ENCODE measurements at regions not wholly inside any gene's neighbourhood (a gene's known extent, or its start where the extent isn't known, plus 50 kb on each side); places are given as distances from the start of the nearest gene placed in this dataset.
A peak's percentile ranks its signal among the peaks of the same experiment; 100 is the strongest.

DNA sequence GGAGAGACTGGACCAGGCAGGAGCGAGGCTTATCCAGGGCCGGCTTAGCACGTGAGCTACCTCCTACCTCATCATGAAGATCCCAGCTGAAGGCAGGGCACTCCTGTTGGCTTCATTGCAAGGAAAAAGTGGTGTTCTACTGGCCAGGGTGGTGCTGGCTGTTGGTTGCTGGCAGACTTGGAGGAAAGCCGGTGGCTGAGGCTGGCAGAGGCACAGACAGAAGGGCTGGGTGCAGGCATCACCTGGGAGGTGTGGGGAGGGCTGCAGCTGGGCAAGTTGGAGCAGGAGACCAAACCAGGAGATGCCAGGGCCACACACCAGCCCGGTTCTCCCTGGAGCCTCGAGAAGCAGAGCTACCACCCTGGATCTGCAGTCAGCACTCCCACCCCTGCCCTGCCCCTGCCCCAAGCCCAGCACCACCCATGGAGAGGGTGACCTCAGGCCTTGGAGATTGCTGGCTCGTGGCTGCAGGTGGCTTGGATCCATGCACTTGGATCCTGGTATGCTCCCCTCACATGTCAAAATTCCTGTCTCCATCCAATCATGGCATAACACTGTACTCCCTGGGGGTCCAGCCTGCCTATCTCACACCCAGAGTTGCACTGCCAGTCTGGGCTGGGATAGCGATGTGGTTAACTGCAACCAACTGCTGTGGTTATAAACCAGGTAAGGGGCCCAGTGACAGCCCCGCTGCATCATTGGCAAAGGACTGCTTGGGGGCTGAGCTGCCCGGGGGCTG, 49.7 kb downstream of the GLI2 start:
- no peak for DNase-seq (ENCODE audit: low spot score)

DNA sequence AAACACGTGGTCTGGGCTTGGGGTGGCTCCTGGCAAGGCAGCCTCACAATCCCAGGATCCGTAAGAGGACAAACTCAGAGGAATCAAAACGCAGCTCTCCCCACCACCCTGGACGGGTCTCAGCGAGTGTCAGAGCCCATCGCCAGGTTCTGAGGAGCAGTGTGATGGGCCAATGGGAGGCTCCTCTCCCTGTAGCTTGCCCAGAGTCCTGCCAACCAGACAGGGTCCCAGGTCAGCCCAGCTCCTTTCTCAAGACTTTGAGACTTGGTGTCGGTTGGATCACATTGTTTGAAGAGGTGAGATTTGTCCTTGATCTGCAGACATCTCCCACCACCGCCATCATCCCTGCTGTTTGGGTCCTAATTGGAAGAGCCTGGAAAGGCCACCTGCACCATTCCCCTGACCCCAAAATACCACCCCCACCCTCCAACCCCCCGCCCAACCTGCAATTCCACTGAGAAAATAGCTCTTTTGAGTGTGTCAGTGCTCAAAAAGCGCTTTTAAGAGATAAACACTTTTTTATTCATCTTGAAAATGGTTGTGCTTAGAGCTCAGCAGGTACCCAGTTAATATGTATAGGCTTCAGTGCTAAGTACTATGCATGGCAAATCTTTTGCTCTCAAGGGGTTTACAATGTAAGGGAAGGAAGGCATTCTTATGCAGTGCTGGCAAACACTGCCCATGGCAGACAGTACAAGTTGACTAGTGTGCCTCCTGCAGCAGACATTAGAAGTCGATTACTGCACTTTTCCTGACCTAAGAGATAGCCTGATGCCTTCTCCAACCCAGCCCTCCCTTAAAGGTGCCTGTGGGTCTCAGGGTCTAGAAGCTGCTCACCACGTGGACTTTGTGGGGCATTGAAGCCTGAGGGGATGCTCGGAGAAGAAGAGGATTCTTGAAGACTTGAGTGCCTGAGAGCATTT, 50.6 kb downstream of the GLI2 start:
- DNase-seq (ENCODE audit: low spot score) = no peak

DNA sequence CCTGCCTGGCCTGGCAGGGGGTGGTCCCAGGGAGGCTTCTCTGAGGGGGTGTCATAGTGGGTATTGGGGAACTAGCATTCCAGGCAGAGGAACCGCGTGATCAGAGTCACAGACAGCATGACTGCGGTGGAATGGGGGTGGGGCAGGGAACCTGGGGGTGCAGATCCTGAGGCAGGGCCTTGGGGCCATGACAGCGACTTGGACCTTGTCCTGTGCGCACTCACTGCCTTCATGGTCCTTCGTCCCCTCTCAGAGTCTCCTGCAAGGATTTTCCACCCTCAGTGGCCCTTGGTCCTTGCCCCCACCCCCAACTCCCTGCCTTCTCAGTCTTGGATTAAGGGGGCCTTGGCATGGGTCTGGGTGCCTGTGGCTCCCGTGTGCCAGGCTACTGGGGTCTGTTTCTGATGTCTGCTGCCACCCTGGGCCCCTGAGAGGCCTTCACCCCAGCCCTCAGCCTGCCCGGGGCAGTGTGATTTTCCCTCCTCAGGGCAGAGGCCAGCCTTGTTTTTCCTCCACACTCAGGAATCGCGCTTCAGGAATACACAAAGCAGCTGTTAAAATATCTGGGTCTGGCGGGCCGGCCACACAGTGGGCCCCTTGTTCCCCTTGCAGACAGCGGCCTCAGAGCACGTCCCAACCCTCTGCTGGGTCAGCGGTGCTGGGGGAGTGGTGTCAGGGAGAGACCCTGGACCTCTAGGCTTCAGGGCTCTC, 51.6 kb downstream of the GLI2 start:
- DNase-seq (ENCODE audit: low spot score) = no peak

DNA sequence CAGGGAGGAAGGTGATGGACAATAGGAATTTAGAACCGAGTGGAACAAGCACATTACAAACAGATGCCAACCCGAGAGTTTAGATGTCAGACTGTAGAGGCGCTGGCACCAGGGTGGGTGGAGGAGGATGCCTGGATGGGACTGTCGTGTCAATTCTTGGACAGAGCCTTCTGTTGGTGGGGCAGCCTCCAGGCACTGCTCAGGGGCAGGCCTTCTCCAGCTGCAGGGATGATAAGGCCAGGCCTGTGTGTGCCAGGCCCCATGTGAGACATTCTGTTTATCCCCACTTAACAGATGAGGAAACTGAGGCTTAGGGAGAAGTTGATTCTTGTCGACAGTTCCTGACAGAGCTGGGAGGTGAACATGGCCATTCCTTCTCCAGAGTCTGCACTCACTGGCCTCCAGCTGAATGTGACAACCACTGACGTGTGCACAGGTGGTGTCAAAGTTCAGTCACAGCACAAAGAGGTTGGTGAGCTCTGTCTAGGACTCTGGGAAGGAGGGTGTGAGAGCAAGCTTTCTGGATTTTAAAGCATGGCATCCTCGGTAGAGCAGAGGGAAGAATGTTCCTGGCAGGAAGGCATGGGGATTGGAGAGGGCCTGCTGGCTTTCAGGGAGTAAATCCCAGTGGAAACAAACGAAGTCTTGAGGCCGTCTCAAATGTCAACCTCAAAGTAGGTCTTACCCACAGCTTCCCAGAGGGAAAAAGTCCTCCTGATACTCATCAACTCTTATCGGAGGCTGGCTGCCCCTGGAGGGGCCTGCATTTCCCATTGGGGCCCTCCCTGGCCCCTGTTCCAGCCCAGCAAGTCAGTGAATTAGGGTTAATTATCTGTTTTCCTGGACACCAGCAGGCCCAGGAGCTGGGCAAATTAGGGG, 52.4 kb downstream of the GLI2 start:
- no peak for DNase-seq (ENCODE audit: low spot score)

DNA sequence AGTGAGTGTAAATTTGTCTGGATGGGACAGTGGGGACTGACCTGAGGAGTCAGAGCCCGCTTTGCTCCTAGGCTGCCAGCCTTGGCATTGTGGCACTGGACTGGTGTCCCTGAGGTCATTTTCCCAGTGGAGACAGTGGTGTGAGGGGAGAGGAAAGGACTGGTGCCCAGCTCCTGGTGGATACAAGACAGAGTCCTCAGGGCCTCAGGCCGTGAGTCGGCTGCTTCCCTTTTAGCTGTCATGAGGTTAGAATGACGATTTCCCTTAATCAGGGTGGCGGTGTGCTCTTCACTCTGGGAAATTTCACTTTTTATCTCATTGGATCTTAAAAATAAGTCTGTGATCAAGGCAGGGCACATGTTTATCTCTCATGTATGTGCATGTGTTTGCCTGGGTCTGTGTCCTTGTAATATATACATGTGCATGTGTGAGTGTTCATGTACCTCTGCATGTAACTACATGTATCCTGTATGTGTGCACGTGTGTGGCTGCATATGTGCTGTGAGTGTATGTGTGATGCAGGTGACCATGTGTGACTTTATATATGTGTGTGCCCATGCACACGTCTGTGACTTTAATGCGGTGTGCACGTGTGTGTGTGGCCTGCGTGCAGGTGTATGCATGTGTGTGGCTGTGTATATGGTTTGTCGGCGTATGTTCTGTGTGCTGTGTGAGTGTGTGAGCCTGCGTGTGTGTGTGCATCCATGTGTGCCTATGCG, 55.7 kb downstream of the GLI2 start:
- DNase-seq (ENCODE audit: low spot score) = peak; percentile 23

DNA sequence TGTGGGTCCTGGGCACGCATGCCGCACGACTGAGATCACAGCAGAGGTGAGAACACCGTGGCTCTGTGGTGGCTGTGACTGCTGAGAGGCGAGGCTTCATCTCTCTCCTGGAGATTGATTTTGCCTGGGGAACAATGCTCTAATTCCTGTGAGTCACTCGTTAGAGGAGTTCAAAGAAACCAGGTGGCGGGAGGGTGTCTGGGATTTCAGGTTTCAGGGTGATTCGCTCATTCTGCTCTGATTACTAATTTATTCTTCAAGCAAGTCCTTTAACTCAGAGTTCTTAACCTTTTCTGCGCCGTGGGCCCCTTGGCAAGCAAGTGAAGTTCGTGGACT, 56.3 kb downstream of the GLI2 start:
- peak; percentile 75 for DNase-seq (ENCODE audit: low spot score)

DNA sequence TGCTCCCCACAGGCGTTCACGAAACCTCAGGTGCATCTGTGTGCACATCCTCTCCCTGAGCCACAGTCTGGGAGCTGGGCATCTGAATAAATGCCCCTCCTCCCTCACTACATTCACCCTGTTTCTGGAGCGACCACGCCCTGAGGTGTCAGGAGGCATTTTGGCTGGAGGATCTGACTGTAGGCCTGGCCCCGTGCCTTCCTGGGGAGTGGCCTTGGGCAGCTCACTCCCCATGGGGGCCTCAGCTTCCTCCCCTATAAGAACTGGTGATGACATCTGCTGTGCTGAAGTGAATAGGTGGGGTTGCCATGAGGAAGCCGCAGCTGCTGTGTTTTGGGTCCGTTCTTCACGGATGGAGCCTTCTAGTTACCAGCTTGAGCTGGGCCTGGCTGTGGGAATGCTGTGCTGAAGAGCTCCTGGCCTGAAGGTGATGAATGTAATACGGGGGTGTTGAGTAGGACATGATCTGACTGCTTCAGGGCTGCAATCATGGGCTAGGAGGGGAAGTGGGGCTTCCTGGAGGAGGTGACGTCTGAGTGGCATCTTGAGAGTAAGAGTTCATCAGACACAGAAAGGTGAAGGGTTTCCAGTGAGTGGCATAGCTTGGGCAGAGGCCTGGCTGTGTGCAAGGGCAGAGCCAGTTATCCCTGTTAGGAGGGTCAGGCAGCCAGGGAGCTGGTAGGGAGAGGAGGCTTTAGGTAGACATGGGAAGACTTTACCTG, 58.2 kb downstream of the GLI2 start:
- peak; percentile 79 for DNase-seq (ENCODE audit: low spot score)

DNA sequence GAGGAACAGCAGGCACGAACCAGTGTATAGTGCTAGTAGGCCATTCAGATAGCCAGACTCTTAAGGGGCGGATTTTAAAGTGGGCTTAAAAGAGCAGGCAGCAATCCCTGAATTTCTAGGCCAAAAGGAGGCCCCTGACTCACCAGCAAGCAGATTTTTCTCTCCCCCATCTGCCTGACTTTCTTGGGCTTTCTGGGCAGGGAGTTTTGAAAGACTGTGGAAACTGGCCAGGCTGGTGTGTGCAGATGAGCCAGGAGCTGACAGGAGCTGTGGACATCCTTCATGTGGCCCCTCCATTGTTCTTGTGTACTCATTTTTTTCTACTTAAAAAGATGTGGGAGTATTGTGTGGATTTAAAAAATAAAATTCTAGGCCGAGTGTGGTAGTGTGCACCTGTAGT, 59.0 kb downstream of the GLI2 start:
- no peak for DNase-seq (ENCODE audit: low spot score)

DNA sequence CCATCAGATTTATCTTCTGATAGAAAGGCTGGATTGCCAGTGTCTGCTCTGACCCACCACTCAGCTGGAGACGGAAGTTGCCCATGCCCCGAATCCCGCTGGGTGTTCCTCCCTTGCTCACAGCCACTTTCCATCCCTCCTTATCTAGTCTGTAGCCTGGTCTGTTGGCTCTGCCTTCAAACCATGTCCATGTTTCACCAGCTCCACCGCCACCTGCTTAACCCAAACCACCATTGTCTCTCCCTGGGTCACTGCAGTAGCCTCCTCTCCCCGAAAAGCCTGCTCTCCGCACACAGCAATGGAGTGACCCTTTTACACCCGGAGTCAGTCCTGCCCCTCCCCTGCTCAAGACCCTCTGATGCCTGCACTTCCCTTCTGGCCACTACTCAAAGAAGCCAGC, 60.4 kb downstream of the GLI2 start:
- no peak for DNase-seq (ENCODE audit: low spot score)

DNA sequence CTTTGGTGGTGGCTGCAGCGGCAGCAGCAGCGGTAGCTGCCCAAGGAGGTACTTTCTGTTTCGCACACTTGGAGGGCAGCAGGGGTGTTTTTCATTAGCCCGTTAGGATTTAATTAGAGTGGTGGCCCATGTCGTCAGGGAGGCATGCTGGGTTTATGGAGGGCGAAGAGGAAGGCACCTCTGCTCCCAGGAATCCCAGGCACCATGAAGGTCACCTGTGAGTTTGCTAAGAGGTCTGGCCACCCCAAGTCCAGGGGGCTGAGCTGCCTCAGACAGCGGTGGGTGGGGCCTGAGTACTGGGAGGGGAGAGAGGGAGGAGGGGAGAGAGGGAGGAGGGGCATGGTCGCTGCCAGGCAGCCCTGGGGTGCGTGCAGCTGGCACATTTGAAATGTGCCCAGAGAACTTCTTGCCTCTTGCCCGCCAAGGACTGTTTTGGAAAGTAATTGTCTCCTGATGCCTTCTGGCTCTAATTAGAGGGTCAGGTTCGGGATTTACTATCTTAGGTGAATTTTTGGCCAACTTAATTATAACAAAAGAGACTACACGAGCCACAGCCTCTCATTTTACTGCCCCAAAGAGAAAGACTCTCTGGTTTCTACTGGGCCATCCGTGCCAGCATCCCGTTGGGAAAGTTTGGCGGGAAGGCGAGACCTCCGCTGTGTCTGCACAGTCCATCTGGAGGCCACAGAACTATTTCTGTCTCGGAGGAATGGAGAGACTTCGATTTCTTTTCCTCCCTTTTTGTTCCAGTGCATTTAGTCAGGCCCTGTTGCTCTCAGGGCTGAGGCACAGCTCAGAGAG, 62.0 kb downstream of the GLI2 start:
- no peak for DNase-seq (ENCODE audit: low spot score)

DNA sequence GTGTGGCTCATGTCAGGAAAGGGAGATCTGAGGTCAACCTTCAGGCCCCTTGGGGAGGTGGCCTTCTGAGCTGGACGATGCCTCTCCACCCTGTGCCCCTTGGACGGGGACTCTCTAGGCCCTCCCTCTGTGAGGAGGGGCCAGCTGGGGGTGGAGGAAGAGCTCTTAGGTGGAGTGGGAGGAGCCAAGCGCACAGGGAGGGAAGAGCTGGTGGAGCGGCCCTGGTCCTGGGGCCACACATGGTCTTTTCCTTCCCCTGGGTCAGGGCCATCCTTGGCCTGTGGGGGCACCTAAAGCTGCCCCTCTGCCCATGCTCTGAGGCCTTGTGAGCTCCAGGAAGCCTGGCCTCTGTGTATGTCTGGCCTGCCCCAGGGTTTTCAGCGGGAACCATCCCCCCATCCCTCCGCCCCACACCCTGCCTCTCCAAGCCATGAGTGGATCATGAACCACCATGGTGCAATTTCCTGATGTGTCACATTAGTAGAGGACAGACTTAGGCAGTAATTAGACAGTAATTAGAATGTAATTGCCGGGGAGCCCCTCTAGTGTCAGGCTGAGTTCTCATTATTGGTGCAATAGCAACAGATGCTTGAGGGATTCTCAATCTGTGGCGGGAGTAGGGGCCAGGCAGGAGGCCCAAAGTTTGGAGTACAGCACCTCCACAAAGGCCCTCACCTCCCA, 63.0 kb downstream of the GLI2 start:
- DNase-seq (ENCODE audit: low spot score) = no peak

DNA sequence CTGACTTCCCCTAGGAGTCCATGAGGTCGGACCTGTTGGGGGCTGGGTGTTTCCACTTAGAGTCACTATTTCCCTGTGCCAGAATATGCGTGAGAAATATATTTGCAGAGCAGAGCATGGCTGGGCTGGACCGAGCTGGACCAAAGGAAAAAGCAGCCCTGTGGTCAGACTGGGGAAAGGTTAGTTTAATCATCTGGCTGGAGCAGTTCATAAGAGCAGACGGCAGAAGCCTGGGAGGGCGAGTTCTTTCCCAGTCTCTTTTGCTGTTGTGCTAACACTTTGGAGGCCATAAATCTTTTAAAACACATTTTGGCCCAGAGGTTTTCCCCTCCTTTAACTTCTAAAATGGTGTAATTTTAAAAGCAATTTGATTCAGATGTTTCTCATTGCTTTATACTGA, 66.5 kb downstream of the GLI2 start:
- DNase-seq (ENCODE audit: low spot score) = no peak

DNA sequence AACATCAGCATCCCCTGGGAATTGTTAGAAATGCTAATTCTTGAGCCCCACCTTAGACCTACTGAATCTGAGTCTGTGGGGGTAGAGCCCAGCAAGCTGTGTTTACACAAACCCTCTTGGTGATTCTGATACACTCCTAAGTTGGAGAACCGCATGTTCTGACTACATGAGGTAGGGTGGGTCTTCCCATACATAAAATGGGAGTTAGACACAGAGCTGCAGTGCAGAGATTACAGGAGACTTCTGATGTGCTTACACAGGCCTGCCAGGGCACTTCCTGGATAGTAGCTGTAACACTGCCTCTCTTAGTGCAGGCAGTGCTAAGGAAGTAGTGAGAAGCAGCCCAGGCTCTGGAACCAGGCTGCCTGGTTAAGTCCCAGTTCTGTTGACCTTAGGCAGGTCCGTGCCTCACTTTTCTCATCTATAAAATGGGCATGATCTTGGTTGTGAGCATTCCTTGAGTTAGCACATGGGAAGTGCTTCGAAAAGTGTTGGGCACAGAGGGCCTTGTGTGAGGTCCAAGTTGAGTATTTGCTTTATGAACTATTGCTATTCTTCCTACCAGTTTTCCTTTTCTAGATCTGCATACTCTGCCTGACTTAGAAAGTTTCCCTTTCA, 67.3 kb downstream of the GLI2 start:
- no peak for DNase-seq (ENCODE audit: low spot score)

DNA sequence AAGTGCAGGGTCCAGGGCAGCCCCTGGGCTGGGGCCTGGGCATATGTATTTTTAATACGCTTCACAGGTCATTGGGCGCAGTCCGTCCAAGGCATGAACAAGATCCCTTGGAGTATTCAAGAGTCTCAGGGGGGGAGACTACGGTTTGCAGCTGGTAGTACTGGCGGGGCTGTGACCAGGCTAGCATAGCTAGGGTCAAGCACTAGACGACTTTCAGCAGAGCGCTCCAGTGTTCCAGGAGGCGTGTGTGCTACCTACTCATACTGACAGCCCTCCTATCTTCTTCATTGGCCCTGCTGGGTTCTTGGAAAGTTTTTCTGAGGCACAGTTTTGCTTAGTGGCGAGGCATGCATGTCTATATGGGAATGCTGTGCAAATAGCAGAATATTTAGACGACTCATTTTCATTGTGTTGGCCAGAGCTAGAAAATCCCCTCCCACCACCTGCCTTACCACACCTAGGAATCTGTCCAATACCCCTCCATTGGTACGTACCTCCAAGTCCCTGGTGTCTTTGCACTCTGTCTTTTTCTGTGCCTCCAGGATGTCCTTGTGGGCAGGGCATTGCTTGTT, 68.2 kb downstream of the GLI2 start:
- peak; percentile 30 for DNase-seq (ENCODE audit: low spot score)

DNA sequence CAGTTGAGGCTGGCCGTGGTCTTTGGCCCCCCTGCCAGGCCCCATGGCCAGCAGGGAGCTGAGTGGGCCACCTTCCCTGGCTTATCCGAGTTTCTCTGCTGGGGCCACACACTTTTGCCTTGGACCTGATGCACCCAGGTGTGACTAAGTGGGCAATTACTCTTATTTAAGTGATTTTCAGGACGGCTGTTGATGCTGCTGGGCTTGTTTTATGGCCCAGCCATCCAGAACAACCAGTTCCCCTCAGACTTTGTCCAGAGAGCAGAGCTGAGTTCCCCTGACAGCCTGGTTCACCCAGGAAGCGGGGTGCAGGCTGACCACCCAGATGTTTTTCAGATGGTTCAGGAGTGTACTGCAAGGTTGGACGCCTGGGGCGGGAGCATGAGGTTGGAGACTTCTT, 68.8 kb downstream of the GLI2 start:
- no peak for DNase-seq (ENCODE audit: low spot score)

DNA sequence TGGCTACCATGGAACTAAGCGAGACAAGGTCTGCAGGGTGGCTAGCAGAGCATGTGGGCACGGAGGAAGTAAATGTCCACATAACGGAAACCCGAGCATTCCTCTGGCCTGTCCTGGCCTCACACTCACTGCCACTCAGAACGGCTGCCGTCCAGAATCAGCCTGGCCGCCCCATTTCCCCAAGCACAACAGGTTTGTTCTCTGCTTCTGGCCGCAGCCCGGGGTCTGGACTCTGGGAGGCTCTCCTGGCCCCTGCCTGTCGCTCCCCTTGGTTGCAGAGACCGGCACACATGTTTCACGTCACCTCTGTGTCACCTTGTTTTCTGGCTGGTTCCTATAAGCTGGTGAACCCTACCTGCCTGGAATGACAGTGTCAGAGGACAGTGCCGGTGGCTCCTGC, 69.3 kb downstream of the GLI2 start:
- no peak for DNase-seq (ENCODE audit: low spot score)

DNA sequence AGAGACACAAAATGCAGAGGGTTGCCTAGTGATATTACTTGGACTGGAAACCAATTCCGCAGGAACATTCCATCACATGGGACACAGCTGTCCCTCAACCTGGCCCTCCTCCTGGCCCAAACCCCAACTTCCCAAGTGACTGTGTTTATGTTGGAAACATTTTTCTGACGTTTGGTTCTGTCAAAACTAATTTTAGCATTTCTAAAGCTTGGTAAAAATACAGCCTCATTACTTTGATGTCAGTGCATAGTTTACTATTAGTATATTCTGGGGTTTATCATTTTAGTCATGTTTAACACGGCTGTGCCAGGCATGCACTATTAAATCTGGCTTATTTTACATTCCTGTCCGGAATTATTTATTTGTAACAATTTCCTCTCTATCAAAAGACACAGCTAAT, 69.9 kb downstream of the GLI2 start:
- no peak for DNase-seq (ENCODE audit: low spot score)

DNA sequence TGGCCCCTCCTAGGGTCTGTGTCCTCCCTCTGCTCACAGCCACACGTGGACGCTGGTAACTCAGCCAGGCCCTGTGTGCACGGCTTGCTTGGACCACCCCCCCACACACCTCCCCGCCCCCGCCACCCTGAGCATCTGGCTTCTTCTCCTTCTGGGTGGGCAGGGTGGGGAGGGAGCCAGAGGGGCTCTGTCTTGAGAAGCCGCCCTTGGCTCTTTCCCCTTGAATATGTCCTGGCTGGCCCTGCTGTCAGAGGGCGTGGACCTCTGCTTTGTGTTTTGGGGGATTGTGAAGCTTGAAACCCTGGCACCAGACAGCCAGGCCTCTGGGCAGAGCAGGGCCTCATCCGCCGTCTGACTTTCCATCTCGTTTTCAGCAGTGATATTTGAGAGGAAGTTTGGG, 72.1 kb downstream of the GLI2 start:
- DNase-seq (ENCODE audit: low spot score) = no peak

Measured in A172 (cell line).